ENCODE measurements at regions not wholly inside any gene's neighbourhood (a gene's known extent, or its start where the extent isn't known, plus 50 kb on each side); places are given as distances from the start of the nearest gene placed in this dataset.

- intact Hi-C loops (cut with DNase I), result no loop called here
- TF ChIP-seq POLR2A (IDR thresholded peaks at IDR 0.05) (no peak), POLR2AphosphoS5 (IDR thresholded peaks at IDR 0.05) (no peak), EP300 (IDR thresholded peaks at IDR 0.05) (no peak), CTCF (IDR thresholded peaks at IDR 0.05) (no peak)
- H3K9me3 ChIP-seq, result no peaks in the 10 kb centered on the region
- 54 to 66% methylated on average over 1 of the region's 1 CpG for WGBS, 2 donors
- H3K4me3 ChIP-seq, result no peak overlapping the region
- no peak for DNase-seq
- no peaks in the 10 kb centered on the region for H3K4me1 ChIP-seq
- H3K27ac ChIP-seq, result no peak overlapping the region
- no peaks in the 10 kb centered on the region for H3K27me3 ChIP-seq
- H3K36me3 ChIP-seq, result no peaks in the 10 kb centered on the region
Observed at GRCh38 chr3:88707837-88708236, 399.6 kb upstream of the EPHA3 start.

- Histone ChIP-seq H3K4me3 (no peak overlapping the region), H3K27ac (no peak overlapping the region), H3K27me3 (no peaks in the 10 kb centered on the region), H3K4me1 (no peaks in the 10 kb centered on the region), H3K9me3 (no peaks in the 10 kb centered on the region), H3K36me3 (no peaks in the 10 kb centered on the region)
- no peak for DNase-seq
- no peak for TF ChIP-seq POLR2AphosphoS5 (IDR thresholded peaks at IDR 0.05)
- no peak for TF ChIP-seq POLR2A (IDR thresholded peaks at IDR 0.05)
- no peak for TF ChIP-seq CTCF (IDR thresholded peaks at IDR 0.05)
- TF ChIP-seq EP300 (IDR thresholded peaks at IDR 0.05), result no peak
- 91 to 94% methylated on average over 2 of the region's 2 CpGs for WGBS, 2 donors
- intact Hi-C loops (cut with DNase I), result no loop called here
Observed at GRCh38 chr3:88712552-88712951, 394.9 kb upstream of the EPHA3 start.

- DNase-seq, result no peak
- H3K4me1 ChIP-seq, result no peaks in the 10 kb centered on the region
- no peak overlapping the region for H3K27ac ChIP-seq
- no peaks in the 10 kb centered on the region for H3K27me3 ChIP-seq
- H3K9me3 ChIP-seq, result no peaks in the 10 kb centered on the region
- H3K4me3 ChIP-seq, result no peak overlapping the region
- WGBS, 2 donors, result 92 to 93% methylated on average over 2 of the region's 2 CpGs
- TF ChIP-seq POLR2A (IDR thresholded peaks at IDR 0.05) (no peak), POLR2AphosphoS5 (IDR thresholded peaks at IDR 0.05) (no peak)
- H3K36me3 ChIP-seq, result no peaks in the 10 kb centered on the region
- intact Hi-C loops (cut with DNase I), result no loop called here
Observed at GRCh38 chr3:88713233-88713691, 394.2 kb upstream of the EPHA3 start.

GRCh38 chr3:88725440-88726165, 381.8 kb upstream of the EPHA3 start:
- DNase-seq, result no peak
- WGBS, 2 donors, result 84 to 85% methylated on average over 2 of the region's 2 CpGs
- intact Hi-C loops (cut with DNase I), result no loop called here
- TF ChIP-seq EP300 (IDR thresholded peaks at IDR 0.05) (no peak), CTCF (IDR thresholded peaks at IDR 0.05) (no peak), POLR2A (IDR thresholded peaks at IDR 0.05) (no peak), POLR2AphosphoS5 (IDR thresholded peaks at IDR 0.05) (no peak)
- Histone ChIP-seq H3K36me3 (no peaks in the 10 kb centered on the region), H3K4me3 (no peak overlapping the region), H3K4me1 (no peaks in the 10 kb centered on the region), H3K27me3 (no peaks in the 10 kb centered on the region), H3K27ac (no peak overlapping the region), H3K9me3 (no peaks in the 10 kb centered on the region)

GRCh38 chr3:88732186-88732585, 375.2 kb upstream of the EPHA3 start:
- no peak for DNase-seq
- no peak overlapping the region for H3K4me3 ChIP-seq
- H3K9me3 ChIP-seq, result no peaks in the 10 kb centered on the region
- TF ChIP-seq POLR2A (IDR thresholded peaks at IDR 0.05) (no peak), CTCF (IDR thresholded peaks at IDR 0.05) (no peak), EP300 (IDR thresholded peaks at IDR 0.05) (no peak), POLR2AphosphoS5 (IDR thresholded peaks at IDR 0.05) (no peak)
- no peaks in the 10 kb centered on the region for H3K27me3 ChIP-seq
- H3K36me3 ChIP-seq, result no peaks in the 10 kb centered on the region
- no peaks in the 10 kb centered on the region for H3K4me1 ChIP-seq
- no peak overlapping the region for H3K27ac ChIP-seq
- intact Hi-C loops (cut with DNase I), result no loop called here
- 78 to 89% methylated on average over 9 of the region's 9 CpGs for WGBS, 2 donors
